IMR-90 (cell line): ENCODE measurements at regions not wholly inside any gene's neighbourhood (a gene's known extent, or its start where the extent isn't known, plus 50 kb on each side); places are given as distances from the start of the nearest gene placed in this dataset.

ENCODE experiments used
- CTCF ChIP-seq: conservative IDR thresholded peaks from 2 replicates; pipeline ENCODE4 v1.5.1; 2012; ENCODE audit warnings: mild to moderate bottlenecking, low read depth, low read length, improper control_type of control experiment
- MXI1 ChIP-seq: IDR thresholded peaks from 2 replicates; pipeline ENCODE4 v1.6.1; 2012; ENCODE audit warnings: low read depth, mild to moderate bottlenecking, low read length, moderate library complexity, borderline replicate concordance

- TF ChIP-seq CTCF (no peak), MXI1 (no peak)
These were observed 463.1 kb upstream of the CDH10 start for GRCh38 chr5:25107853-25108252.
